DMS53 (cell line): ENCODE measurements at regions not wholly inside any gene's neighbourhood (a gene's known extent, or its start where the extent isn't known, plus 50 kb on each side); places are given as distances from the start of the nearest gene placed in this dataset.
"Not testable (repeated sequence)": the region's sequence is repeated elsewhere in the genome, so short reads cannot be mapped to it uniquely, and the experiment has no call there.

Experiments used
- DNase-seq: peaks from one replicate; lab custom pipeline; 2025; lab: John Stamatoyannopoulos, UW

DNA sequence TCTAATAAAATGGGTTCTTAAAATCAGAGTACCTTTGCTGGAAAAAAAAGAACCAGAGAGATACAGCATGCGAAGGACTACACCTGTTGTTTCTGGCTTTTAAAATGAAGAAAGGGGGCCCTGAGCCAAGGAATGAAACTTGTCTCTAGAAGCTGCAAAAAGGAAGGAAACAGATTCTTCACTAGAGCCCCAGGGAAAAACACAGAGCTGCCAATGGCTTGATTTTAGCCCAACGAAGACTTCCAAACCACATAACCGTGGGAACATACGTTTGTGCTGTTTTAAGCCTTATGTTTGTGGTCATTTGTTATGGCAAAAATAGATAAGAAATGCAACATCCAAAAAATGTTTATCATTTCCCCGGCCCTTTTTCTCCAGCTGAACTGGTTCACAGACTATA lies 780.0 kb downstream of the SORCS1 start:
- no peak for DNase-seq

DNA sequence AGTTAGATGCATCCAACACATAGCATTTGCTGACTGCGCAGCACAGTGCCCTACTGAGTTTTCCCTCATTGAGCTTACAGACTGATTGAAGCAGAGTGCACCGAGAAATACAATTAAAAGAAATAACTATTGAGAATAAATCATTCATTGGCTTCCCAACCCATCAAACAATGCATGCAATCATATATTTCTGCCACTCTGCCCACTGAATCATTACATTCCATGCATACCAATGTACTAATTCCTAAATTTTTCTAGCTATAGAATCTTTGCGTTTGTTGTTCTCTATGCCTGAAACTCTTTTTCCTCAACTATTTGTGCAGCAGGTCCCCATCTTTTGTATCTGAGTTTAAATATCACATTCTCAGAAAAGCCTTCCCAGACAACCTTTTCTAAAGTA lies 783.8 kb downstream of the SORCS1 start:
- no peak for DNase-seq

DNA sequence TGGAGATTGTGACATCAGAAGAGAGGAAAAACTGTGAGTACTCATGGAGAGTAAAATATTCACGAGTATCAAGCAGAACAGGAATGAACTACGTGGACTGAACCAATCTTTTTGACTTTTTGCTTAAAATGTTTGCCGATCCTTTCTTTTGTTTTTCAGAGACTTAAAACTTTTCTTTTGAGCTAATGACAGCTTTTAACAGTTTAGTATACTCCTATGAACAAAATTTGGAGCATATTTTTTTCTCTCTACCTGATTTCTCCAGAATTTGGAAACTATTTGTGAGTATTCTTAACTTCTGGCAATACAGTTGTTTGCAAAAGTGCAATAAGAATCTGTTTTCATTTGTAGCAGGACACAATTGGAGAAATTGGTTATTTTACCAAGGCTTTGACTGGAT lies 786.3 kb downstream of the SORCS1 start:
- no peak for DNase-seq

DNA sequence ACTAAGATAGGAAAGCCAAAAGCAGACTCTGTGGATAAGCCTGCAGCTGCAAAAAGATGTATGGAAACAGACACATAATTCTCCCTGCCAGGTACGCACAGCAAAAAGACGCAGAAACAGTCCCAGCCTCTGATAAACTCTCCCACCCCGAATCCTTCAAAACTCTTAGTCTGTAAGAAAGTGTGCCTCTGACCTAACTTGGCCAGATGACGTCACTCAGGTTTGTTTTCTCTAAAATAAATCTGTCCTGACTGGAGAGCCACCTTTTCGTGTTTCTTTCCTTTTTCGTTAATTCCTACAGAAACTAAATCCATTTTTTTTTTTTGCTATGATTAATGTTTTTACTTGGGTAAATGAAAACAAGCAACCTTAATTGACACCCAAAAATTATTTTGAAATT lies 793.8 kb downstream of the SORCS1 start:
- no peak for DNase-seq

DNA sequence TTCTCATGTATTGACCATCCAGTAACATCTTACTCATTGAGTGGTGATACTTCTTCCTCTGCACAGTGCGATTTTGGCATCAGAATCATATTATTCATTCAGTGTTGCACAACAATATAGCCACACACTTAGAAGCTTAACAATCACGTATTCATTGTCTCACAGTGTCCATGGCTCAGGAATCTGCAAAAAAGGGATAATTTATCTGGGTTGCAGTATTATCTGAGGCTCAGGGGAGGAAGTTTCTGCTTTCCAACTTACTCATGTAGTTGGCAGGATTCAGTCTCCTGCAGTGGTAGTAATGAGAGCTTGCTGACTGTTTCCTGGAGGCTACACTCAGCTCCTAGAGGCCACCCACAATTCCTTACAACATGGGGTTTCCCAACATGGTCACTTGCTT lies 803.6 kb downstream of the SORCS1 start:
- DNase-seq: no peak

DNA sequence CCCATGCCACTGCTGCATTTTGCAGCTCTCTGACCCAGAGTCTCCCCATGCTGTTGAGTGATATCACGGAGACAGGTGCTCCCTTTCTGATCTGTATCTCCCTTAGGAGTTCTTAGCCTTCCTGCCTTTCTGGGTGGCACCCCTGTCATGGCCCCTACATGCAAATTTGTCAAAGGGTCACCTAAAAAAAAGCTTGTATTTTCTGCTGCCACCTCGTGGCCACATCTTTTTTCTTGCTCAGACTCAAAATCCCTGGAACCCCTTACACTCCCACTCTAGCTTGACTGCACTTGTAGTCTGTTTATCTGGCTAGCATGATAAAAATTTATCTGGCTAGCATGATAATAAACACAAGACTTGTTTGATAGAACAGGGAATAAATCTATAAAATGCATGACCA lies 809.1 kb downstream of the SORCS1 start:
- DNase-seq: peak; percentile 4

DNA sequence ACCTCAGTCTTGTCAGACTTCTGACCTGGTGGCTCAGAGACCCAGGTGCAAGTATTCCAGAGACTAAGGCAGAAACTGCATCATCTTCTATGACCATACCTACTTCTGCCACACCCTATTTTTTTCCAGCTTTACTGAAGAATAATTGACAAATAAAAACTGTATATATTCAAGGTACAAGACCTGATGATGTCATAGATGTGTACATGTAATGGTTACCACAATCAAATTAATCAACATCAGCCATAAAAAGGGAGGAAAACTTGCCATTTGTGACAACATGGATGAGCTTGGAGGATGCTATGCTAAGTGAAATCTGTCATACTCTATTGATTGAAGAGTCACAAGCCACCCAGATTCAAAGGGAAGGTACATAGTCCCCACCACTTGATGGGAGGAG lies 815.6 kb downstream of the SORCS1 start:
- DNase-seq: no peak

DNA sequence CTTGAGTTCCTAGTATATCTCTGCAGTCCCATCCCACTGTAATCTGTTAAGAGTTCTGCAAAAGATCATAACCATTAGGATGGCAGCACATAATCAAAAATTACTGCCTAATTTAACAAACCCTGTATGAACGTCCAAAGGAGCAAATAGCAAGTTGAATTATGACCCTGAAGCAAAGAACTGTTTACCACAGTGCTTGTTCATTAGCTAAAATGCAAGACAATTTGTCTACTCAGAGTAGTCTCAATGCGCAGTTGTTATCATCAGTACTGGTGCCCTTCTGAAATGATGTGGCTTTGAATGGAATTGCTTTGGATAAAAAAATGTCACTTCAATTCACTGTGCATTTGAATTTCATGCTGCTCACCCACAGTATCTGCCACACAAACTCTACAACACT lies 817.0 kb downstream of the SORCS1 start:
- no peak for DNase-seq

DNA sequence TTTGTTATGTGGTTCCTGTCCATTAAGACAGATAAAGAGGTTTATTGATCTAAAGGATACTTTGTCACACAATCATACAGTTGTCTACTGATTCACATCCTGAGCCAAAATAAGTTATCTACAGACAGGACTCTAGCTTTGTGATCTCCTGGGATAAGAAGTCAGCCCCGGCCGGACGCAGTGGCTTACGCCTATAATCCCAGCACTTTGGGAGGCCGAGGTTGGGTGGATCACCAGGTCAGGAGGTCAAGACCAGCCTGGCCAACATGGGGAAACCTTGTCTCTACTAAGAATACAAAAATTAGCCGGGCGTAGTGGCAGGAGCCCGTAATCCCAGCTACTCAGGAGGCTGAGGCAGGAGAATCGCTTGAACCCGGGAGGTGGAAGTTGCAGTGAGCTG lies 821.0 kb downstream of the SORCS1 start:
- DNase-seq: not testable (repeated sequence)

DNA sequence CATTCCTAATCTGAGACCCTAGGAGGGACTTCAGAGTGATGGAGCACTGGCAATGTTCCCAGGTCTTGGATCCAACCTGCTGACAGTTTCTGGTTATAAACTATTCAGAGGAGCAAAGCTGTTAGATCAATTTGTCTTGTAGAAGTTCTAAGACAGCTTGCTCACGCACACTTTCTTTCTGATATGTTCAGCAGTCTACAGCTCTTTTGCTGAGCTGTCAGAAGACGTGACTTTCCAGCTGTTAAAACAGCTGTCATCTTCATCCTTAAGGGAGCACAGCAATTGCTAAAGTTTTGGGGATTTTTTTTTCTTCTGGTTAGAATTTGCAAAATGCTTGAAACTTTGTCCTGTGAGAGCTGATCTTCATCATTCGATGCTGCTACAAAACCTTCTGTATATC lies 823.1 kb downstream of the SORCS1 start:
- DNase-seq: no peak

DNA sequence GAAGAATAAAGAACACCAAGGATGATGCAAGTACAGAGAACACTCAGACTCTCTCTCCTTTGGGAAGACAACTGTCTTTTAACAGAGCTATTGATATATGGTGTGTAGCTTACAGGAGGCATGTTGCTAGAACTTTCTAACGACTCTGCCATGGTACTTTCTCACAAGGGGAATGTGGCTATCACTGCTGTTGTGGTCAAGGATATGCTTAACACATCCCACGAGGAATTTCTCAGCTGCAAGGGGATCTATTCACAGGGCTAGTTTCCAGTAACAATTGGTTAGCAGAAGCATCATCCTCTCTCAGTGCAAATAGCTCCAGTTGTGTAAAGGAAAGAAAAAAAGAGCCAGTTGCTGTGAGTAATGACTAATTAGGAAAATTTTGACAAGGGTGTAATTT lies 826.0 kb downstream of the SORCS1 start:
- DNase-seq: no peak

DNA sequence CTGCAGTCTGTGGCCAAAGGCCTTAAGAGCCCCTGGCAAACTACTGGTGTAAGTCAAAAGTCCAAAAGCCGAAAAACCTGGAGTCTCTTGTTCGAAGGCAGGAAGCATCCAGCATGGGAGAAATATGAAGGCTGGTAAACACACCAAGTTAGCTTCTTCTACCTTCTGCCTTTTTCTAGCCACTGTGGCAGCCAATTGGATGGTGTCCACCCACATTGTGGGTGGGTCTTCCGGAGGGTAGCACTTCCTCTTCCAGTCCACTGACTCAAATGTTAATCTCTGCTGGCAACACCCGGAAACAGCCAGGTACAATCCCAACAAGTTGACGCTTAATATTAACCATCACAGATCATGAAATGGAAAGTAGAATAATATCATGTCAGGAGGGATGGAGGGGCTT lies 827.6 kb downstream of the SORCS1 start:
- peak; percentile 2 for DNase-seq

DNA sequence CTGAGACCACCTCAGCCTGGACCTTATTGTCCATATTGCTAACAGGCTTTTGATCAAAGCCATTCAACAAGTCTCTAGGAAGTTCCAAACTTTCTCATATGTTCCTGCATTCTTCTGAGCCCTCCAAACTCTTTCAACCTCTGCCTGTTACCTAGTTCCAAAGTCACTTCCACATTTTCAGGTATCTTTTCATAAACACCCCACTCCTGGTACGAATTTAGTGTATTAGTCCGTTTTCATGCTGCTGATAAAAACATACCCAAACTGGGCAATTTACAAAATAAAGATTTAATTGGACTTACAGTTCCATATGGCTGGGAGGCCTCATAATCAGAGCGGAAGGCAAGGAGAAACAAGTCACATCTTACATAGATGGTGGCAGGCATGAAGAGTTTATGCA lies 836.8 kb downstream of the SORCS1 start:
- DNase-seq: no peak

DNA sequence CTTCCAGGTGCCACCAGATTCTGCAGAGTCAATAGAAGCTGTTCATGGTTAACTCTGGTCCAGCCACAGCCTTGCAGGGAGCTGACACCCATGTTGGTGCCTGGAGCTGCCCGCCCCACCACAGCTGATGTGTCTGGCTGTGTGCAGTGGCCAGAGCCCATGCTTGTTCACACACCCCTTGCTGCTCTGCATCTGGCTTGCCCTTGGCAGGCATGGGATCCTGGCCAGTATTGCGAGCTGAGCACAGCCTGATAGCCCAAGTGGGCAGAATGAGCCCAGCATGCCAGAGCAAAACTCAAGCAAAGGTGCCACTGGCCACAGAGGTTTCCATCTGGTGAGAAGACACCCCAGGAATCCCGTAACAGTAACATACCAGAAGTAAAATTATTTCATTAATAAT lies 843.6 kb downstream of the SORCS1 start:
- DNase-seq: no peak

DNA sequence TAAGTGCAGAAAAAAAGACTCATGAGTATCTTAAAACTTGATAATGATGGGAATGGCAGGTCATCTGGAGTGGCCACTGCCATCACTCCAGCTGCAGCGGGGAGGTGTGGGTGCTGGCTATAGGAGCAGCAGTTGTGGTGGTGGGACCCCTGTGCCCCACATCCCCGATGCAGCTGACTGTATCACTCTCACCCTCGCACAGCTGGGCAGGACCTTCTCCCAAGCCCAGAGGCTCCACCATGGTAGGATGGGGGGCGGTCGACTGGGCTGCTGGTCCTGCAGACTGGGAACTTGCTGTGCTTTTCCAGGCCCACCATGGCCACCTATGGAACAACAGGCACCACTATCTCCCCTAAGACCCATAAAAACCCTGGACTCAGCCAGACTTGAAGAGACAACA lies 844.4 kb downstream of the SORCS1 start:
- DNase-seq: no peak

DNA sequence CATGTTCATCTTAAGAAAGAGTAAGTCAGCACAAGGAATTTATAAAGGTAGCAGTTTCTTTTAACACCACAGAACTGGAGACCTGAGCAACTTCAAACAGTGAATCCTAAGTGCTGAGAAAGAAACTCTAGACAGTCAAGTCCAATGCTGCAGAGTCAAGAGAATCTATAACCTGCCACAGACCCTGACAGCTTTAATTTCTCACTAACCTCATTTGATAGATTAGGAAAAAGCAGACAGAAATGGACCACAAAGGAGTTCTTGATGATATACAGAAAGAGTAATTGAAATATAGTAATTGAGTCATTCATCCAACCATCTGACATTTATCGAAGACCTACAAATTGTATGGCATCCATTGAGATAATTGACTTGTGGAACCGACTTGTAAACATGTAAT lies 847.0 kb downstream of the SORCS1 start:
- no peak for DNase-seq

DNA sequence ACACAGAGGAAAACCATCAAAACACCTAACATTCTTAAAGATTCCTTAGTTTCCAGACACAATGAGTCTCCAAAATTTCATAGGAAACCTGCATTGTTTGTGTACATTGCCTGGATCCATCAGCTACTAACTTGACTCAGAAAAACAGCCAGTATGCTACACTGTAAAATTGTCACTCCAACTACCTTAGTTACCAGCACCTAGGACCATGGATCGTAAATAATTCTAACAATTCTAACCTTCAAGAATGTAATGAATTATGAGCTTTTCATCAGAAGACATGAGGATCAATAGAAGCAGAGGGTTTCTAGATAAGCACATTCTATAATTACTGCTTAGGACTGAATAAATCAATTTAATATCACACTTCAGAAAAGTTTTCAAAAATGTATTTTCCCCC lies 851.5 kb downstream of the SORCS1 start:
- DNase-seq: no peak

DNA sequence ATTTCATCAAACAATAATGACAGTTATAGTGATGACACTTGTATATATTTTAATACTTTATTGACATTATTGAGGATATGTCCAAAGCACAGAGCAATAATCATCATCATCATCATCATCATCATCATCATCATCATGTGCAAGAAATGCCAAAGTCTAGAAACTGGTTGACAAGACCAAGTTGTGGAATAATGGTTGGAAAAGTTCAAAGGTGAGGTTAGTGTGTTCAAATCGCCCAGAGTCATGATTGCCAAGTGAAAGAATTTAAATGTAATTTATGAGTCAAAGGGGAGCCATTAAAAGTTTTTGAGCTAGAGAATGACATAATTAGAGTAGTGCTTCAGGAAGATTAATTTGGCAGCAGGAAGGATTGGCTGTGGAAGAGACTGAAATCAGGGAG lies 852.4 kb downstream of the SORCS1 start:
- no peak for DNase-seq

DNA sequence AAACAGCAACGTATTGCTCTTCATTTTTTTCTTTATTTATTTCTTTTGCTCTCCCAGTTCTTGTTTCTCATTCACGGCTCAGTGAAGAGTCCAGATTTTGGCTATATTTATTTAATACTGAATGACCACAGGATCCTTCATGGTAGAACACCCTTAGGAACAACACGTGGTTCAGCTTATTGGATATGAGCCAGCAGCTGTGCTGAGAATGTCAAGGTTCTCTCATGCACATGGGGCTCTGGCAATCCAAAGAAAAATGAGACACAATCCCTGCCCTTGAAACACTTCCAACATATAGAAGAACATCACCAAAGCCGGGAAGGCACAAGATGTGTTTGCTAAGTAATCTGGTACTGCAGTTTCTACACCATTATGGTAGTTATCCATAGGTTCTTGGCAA lies 852.9 kb downstream of the SORCS1 start:
- DNase-seq: no peak

DNA sequence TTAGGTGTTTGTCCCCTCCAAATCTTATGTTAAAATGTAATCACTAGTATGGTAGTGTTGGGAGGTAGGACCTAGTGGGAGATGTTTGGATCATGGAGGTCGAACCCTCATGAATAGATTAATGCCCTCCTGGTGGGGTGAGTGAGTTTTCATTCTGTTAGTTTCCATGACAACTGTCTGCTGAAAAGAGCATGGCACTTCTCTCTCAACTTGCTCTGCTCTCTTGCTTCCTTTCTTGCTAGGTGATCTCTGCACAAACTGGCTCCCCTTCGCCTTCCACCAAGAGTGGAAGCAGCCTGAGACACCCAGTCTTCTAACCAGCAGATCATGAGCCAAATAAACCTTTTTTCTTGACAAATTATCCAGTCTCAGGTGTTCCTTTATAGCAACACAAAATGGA lies 853.9 kb downstream of the SORCS1 start:
- DNase-seq: no peak

DNA sequence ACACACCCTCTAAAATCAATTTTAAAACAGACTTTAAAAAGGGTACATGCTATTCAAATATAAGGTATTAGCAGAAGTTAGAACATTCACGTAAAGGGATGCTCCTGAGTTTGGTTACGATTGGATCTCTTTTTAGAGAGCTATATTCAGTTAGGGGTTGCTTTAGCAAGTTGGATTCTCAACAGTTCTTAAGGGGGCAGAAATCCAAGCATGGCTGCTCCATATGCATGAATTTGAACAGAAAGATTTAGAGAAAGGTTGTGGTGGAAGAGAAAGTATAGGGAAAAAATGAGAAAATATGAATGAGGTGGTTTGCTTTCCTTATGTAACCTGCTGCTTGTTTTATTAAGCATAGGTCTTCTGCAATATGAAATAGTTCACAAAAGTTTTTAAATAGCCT lies 855.1 kb downstream of the SORCS1 start:
- no peak for DNase-seq

DNA sequence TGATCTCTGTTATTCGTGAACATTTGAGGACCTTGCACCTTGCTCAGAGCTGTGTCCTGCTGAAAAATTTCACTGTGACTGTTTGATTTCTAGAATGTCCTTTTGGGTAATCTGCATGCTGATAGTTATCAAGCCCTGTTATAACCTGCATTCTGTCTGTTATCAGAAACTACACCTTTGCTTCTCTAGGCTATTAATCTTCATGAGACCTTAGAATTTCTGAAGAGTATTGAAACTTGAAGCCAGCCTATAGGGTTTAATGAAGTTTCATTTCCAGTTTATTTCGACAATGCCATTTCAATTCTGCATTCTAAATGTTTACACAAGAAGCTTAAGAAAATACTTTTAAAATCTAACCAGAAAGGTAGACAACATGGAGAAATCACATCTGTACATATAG lies 856.2 kb downstream of the SORCS1 start:
- DNase-seq: no peak

DNA sequence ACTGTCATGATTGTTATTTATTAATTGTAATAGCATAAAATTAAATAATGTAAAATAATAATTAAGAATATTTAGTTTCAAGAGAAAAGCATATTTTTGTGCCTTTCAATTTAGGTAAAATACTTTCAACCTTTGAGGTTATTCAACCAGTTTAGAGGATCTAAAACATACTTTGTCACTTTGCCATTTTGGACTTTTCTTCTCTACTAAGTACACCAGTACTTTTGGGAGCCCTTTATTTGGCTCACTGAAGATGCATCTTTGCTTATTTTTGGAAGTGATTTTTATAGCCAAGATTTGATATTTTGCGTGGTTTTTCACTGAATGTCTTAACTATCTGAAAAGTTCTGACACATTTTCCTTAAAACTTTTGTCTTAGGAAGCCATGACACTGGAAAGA lies 860.5 kb downstream of the SORCS1 start:
- DNase-seq: no peak

DNA sequence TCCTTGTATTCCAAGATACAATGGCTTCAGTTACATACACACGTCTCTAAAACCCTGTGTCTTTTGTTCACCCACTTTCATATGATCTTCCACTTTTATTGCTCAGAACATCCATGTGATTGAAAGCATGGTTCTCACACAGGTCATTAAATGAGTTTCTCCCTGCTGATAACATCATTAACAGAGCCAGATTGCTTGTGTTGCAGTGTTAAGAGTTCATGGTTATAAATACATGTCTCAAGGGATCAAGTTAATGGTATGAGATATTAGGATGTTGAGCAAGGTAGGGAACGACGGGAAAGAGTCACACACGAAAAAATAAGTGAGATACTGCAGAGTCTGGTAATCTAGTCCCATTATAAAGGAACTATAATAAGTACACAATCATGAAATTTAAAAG lies 861.5 kb downstream of the SORCS1 start:
- DNase-seq: no peak

DNA sequence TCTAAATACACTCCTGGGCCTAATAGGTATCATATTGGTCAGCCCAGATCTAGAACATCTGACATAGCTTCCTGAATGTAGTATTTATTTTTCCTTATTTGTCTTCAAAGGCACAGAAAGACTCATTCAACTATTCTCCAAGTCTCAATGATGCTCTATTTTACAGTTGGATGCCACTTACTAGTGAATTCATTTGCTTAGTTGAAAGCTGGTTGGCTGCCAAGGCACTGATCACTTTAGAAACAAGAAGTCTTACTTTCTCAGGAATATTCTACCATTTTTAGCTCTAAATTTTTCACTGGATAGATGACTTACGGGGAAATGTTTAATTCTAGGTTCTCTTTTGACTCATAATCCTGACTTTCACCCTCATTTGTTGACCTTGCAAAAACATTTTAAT lies 863.4 kb downstream of the SORCS1 start:
- no peak for DNase-seq
